Activated naive CD8-positive, alpha-beta T cell treated with anti-CD3 and anti-CD28 coated beads for 36 hours (primary cell): ENCODE measurements at regions not wholly inside any gene's neighbourhood (a gene's known extent, or its start where the extent isn't known, plus 50 kb on each side); places are given as distances from the start of the nearest gene placed in this dataset.
"Not testable (repeated sequence)": the region's sequence is repeated elsewhere in the genome, so short reads cannot be mapped to it uniquely, and the experiment has no call there.

Source experiments
- DNase-seq: peaks from one replicate; pipeline ENCODE4 v3.0.0; 2021
- H3K27ac Mint-ChIP-seq: one replicate; pipeline ENCODE4 v1.8.0; 2022; ENCODE audit warnings: mild to moderate bottlenecking, moderate library complexity, mixed read lengths
- H3K27me3 Mint-ChIP-seq: one replicate; pipeline ENCODE4 v1.8.0; 2022; ENCODE audit warnings: mild to moderate bottlenecking, mixed read lengths
- H3K36me3 Mint-ChIP-seq: one replicate; pipeline ENCODE4 v1.8.0; 2021; ENCODE audit warnings: mild to moderate bottlenecking, mixed read lengths
- H3K4me1 Mint-ChIP-seq: one replicate; pipeline ENCODE4 v1.8.0; 2021; ENCODE audit warnings: mixed read lengths
- H3K4me3 Mint-ChIP-seq: one replicate; pipeline ENCODE4 v1.8.0; 2022; ENCODE audit warnings: mild to moderate bottlenecking, moderate library complexity, mixed read lengths
- H3K9me3 Mint-ChIP-seq: one replicate; pipeline ENCODE4 v1.8.0; 2022; ENCODE audit warnings: mixed read lengths

DNA sequence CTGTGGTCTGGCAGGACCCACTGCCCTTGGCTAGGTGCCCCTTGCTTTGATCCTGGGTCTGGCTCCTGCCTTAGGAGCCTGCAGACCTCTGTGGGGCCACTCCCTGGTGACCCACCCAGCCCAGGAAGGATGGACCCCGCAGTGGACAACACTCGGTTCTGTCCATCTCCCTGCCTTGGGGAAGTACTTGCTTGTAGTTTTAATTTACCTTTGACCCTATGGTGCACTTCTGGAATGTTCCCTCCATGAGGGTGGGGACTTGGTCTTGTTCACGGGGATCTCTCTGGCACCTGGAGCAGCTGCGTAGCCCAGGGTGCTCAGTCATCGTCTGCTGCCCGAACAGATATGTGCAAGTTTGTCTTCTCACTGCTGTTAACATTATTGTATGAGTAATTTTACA lies 171.3 kb downstream of the TRIM43 start:
- H3K4me3 Mint-ChIP-seq, H3K27ac Mint-ChIP-seq, DNase-seq, H3K36me3 Mint-ChIP-seq, H3K27me3 Mint-ChIP-seq, H3K4me1 Mint-ChIP-seq, H3K9me3 Mint-ChIP-seq: not testable (repeated sequence)

DNA sequence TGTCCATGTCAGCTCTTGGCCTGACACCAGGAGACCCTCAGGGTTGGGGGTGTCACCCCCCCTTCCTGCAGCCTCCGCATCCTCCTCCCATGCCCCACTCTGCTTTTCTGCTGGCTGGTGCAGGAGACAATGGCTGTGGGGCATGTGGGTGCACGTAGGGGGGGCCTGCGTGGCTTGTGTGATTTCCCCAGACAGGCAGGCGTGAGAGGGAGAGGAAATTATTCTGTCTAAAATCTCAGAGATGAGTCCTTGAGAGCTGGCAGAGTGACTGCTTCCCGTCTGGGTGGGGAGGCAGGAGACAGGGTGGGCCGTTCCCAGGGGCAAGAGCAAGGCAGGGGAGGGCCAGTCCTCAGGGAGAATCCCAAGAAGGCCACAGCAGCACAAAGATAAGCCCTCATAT lies 173.2 kb downstream of the TRIM43 start:
- not testable (repeated sequence) for H3K4me3 Mint-ChIP-seq, DNase-seq, H3K36me3 Mint-ChIP-seq, H3K27me3 Mint-ChIP-seq, H3K9me3 Mint-ChIP-seq, H3K27ac Mint-ChIP-seq, H3K4me1 Mint-ChIP-seq

DNA sequence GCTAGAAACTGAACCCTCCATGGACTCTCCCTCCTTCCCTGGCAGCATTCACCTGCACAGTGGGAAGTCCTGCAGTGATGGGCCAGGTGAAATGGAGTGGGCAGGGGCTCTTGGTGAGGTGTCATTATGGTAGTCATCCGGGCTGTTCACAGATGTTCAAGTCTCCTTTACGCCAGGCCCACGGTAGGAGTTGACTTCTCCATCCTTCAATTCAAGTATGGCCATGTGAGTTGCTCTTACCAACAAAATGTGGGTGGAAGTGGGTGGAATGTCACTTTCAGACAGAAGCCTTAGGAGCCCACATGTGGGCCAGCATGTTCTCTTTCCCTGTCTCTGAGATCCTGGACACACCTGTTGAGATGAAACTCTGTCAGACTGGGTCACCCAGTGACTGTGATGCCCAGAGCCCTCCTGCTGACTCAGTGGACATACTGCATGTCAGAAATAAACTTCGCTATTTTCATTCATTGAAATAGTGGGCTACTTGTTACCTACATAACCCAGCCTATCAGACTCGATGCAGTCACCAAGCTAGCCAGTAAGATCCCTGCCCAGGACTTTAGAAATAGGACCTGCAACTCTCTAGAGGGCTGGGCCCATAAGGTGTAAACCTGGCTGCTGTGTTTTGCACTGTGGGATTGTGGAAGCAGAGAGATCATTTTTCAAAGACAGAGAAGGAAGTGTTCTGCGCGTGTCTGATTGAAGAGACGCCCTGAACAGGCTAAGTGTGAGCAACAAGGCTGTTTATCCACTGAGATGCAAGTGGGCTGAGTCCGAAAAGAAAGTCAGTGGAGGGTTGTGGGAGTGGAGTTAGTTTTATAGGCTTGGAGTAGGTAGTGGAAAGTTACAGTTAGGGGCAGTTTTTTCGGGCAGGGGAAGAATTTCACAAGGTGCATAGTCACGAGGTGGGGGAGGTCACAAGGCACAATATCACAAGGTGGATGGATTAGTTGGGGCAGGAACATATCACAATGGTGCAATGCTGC lies 174.4 kb downstream of the TRIM43 start:
- H3K9me3 Mint-ChIP-seq, DNase-seq: not testable (repeated sequence)

DNA sequence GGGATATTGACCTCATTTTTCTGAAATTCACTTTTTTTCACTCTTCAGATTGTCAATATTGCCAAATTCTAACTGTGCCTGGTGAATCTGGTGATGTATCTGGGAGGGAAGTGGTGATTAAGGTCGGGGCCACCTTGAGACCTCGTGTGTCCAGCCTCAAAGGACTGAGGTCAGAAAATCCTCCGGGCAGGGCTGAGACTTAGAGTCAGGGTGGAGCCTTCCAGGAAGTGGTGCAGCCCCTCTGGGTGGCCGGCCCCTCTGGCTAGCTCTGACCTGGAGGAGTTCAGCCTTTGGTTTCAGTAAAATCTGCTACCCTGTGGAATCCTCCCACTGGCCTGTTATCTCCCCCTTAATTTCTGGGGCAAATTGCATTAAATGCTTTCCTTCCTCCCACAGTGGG lies 175.7 kb downstream of the TRIM43 start:
- H3K27me3 Mint-ChIP-seq, DNase-seq, H3K4me3 Mint-ChIP-seq, H3K4me1 Mint-ChIP-seq, H3K27ac Mint-ChIP-seq, H3K36me3 Mint-ChIP-seq, H3K9me3 Mint-ChIP-seq: not testable (repeated sequence)

More for the DNA sequence above, 174.4 kb downstream of the TRIM43 start:
- not testable (repeated sequence) for H3K36me3 Mint-ChIP-seq, H3K27me3 Mint-ChIP-seq, H3K27ac Mint-ChIP-seq, H3K4me1 Mint-ChIP-seq, H3K4me3 Mint-ChIP-seq

DNA sequence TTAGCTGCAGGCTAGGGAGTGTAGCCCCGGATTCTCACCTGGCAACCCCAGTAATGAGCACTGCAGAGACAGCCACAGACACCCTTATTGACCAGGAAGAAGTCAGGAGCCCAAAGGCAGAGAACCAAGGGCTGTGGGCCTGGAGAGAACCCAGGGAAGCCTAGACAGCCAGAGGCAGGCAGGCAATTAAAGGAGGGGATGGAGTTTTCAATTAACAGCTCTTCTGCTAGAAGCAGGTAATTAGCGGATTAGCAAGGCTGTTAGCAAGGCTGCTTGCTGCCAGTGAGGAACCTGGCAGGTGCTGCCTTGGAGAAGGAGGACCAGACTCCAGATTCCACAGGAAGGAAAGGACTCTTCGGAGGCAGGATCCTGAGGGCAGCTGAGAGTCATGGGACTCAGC lies 176.1 kb downstream of the TRIM43 start:
- not testable (repeated sequence) for H3K9me3 Mint-ChIP-seq, DNase-seq, H3K36me3 Mint-ChIP-seq, H3K4me3 Mint-ChIP-seq, H3K27me3 Mint-ChIP-seq, H3K4me1 Mint-ChIP-seq, H3K27ac Mint-ChIP-seq

DNA sequence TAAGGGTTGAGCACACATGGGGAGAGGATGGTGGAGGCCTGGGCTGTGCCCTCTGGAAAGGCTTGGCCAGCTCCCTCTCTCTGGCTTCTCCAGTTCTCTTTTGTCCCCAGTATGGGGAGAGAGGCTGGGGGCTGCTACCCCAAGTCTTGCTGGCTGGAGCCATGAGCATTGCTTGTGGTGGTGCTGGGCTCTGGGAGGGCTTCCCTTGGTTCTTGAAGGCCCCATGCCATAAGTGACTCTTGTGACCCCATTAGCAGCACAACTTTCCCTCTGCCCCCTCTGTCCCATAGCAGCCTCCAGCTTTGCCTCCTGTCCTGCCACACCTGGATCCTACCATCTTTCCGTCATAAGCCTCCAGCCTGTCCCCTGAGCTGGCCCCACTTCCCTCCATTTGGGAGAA lies 177.5 kb downstream of the TRIM43 start:
- not testable (repeated sequence) for H3K36me3 Mint-ChIP-seq, H3K27me3 Mint-ChIP-seq, H3K4me1 Mint-ChIP-seq, H3K27ac Mint-ChIP-seq, DNase-seq, H3K4me3 Mint-ChIP-seq, H3K9me3 Mint-ChIP-seq

DNA sequence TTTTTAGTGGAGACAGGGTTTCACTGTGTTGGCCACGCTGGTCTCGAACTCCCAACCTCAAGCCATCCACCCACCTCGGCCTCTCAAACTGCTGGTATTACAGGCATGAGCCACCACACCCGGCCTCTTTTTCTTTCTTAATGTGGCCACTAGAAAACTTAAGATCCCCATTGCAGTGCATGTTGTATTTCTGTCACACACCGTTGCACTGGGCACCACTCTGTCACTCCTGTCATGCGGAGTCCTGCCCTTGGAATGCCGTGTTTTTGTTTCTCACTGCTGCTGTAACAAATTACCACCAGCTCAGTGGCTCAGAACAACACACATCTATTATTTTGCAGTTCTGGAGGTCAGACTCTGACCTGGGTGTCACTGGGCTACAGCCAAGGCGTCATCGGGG lies 178.9 kb downstream of the TRIM43 start:
- not testable (repeated sequence) for DNase-seq, H3K27me3 Mint-ChIP-seq, H3K4me1 Mint-ChIP-seq

DNA sequence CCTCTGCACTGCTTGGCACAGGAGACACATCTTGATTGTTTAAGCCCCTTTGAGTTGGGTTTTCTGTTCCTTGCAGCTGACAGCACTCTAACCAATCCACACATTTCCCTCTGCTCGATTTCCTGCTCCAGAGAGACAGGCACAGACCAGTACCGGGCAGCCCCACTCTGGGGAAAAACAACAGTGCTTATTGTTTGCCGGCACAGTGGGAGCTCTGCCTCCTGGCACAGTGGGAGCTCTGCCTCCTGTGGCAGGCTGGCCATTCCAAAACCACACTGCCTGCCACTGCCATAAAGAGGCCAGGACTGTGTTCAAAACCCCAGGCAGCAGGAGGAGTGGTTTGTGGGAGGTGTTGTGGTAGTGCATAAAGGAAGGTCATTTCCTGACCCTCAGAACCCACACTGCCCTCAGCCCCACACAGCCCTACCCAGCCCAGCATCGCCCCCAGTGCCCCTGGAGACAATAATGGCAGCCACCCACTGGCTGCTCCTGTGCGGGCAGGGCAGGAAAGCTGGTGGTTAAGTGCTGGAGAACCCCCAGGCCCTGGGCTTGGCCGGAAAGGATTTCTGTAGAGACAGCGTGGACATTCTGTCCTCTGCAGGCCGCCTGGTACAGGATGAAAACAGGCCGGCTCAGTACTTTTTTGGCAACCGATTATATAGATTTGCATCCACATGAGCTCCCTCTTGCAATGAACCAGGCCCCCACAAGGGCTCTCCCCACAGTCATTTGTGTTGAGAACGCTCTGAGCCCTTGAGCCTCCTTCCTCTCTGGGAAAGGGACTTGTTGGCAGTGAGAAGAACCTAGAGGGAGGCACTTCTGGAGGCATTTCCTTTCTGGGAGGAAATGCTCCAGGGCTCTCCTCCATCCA lies 182.8 kb downstream of the TRIM43 start:
- H3K9me3 Mint-ChIP-seq, H3K36me3 Mint-ChIP-seq, H3K27me3 Mint-ChIP-seq, H3K27ac Mint-ChIP-seq, H3K4me1 Mint-ChIP-seq, DNase-seq, H3K4me3 Mint-ChIP-seq: not testable (repeated sequence)

More for the DNA sequence above, 178.9 kb downstream of the TRIM43 start:
- H3K4me3 Mint-ChIP-seq, H3K27ac Mint-ChIP-seq, H3K36me3 Mint-ChIP-seq, H3K9me3 Mint-ChIP-seq: not testable (repeated sequence)

DNA sequence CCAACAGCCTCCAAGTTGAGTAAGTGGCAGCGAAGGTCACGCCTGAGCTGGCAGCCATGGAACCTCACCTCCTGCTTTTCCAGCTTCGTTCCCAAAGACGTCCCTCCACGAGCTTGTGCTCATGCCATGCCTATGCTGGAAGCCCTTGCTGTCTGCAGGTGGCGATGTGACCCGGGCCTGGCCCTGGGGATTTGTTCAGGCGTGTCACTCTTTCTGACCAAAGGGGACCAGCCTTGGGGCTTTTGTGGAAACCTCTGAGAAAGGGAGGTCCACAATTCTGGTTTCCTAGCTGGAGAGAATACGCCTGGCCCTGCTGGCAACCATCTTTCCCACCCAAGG lies 183.4 kb downstream of the TRIM43 start:
- H3K9me3 Mint-ChIP-seq, H3K27me3 Mint-ChIP-seq, H3K36me3 Mint-ChIP-seq, H3K27ac Mint-ChIP-seq, H3K4me1 Mint-ChIP-seq, DNase-seq, H3K4me3 Mint-ChIP-seq: not testable (repeated sequence)
